Right lung (tissue), 2 donors: ENCODE measurements at regions not wholly inside any gene's neighbourhood (a gene's known extent, or its start where the extent isn't known, plus 50 kb on each side); places are given as distances from the start of the nearest gene placed in this dataset.
A peak's percentile ranks its signal among the peaks of the same experiment; 100 is the strongest.

Source experiments
- DNase-seq, 2 donors: peaks; one replicate each; pipeline ENCODE4 v3.0.0-alpha.2; 2013

DNA sequence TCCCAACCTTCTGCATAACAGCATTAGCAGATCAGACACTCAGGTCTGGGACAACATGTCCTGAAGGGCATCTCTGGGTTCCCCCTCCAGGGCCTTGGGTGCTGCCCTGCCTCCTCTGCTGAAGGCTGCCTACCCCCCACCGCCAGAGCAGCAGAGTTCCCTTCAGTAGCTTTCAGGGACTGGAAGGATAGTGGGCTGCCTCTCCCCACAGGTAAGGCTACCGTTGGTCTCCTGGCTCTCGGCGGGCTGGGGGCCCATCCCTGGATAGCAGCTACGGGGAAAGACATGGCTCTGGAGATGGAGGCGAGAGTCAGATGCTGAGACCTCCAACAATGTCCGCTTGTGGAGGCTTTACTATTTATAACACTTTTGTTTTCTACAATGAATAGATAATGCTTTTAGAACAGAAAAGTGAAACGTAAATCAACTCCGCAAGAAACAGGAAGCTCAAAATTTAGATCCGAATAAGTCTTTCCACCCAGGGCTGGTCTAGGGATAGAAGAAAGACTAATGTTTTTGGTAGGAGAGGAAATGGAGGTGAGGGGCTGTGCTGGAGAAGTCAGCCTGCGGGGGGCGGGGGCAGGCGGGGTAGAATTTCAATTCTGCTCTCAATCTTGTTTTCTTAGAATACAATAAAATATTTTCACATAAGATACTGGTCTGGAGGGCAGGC, 58.4 kb downstream of the ARL4C start:
- no peak for DNase-seq

GRCh38 chr2:234437642-234438304, 59.1 kb downstream of the ARL4C start:
- DNase-seq: no peak

DNA sequence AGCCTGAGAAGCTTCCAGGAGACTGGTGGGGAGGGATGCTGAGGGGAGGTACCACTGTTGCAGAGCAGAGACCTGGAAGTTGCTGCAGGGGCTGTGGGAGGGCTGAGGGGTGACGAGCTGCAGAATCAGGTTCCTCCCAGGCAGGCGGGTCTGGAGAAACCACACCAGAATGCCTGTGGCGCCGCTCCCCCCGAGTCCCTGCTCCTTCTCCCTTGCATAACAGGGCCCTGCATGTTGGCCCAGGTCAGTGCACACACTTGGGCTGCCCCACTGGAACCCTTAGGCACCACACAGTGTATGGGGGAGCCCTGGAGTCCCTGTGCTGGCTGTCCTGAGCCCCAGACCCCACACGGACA, 60.4 kb downstream of the ARL4C start:
- no peak for DNase-seq

GRCh38 chr2:234435836-234436481, 60.9 kb downstream of the ARL4C start:
- no peak for DNase-seq

DNA sequence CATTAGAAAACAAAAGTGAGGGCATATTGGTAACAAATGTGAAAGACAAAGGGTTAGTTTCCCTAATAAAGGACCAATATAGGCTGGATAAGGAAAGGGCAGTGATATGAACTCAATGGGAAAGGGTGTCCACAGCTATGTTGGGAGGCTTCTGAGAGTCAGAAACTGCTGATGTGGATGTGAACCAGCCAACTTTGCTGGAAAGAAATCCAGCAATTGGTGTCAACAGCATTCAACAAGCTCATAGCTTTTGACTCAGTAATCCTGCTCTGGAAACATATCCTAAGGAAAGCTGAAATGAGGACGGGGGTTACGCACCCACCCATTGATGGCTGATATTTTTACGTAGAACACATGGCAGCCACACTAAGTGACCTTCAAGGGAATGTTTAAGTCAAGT, 63.7 kb downstream of the ARL4C start:
- DNase-seq: no peak

- DNase-seq: no peak
Measured at GRCh38 chr2:234430871-234431270, 66.0 kb downstream of the ARL4C start.

DNA sequence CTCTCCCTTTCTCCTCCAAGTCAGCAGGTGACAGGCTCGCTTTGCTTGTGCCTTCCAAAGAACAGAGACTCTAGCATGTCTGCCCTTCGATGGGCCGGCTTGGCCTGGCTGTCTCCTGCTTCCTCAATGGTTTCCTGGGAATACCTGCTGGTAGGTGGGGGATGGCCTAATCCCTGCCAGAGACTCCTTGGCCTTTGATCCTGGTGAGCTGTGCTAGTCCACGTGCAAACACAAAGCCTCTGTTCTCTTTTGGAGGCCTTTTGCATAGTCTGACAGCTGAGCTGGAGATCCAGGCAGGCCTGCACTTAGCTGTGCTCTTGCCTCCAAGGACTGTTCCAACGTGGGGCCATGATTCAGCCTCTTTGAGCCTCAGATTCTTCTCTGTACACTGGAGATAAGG, 67.6 kb downstream of the ARL4C start:
- no peak for DNase-seq

GRCh38 chr2:234427081-234428061, 69.5 kb downstream of the ARL4C start:
- peak in 1 of 2 donors; percentile 46 for DNase-seq

DNA sequence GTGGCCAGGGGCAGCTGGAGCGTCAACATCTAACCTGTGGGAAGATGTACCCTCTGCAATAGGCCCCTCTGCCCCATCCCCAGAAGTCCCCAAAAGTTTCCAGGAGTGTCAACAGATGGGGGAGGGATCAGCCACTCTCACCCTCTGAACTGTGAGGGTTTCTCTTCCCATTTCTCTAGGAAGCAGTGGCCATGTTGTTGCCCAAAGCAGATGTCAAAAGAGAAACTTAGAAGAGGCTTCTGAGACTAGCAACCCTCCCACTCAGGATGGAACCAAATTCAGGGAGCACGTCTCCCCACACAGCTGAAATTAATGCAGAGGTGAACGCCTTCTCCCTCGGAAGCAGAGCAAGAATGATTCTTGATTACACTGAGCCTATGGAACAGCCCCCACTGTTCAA, 70.3 kb downstream of the ARL4C start:
- no peak for DNase-seq

DNA sequence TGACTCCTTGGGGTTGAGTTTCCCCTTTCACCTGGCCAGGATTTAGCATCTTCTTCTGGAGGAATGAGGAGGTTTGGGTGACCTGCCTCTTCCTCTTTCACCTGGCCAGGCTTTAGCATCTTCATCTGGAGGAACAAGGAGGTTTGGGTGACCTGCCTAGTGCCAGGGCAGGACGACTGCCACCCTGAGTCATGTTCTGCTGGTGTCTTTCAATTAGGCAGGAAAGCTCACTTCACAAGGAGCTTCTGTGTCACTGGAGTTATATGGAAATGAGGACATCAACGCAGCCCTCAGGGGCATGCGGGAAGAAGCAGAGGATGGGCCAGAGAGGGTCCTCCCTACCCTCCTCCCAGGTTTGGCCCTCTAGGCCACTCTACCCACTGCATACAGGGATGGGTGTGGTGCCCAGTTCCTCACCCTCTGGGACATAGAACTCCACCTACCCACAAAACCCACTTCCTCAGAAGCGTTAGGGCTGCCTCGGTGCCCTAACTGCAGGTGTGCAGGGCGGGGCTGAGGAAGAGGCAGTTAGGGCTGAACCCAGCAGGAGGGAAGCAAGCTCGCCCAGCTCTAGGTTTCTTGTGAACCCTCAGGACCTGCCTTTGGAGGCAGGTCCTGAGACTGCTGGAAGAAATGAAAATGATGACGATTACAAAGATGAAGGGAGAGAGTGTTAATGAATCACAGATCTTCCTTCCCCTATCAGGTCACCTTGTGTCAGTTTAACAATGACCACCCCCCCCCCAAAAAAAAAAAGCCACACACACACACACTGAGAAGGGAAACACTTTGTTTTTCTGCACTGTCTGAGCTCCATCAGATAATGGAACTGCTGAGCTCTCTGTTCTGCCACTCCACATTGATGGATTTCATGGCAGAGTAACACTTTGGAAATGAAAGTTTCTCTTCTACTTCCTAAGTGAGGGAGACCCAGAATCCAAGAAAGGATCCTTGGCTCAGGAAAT, 71.0 kb downstream of the ARL4C start:
- no peak for DNase-seq

- no peak for DNase-seq
Measured at GRCh38 chr2:234423884-234424283, 73.0 kb downstream of the ARL4C start.

- no peak for DNase-seq
Measured at GRCh38 chr2:234422981-234423431, 73.9 kb downstream of the ARL4C start.

- no peak for DNase-seq
Measured at GRCh38 chr2:234422273-234422732, 74.6 kb downstream of the ARL4C start.

- no peak for DNase-seq
Measured at GRCh38 chr2:234420408-234420807, 76.5 kb downstream of the ARL4C start.

DNA sequence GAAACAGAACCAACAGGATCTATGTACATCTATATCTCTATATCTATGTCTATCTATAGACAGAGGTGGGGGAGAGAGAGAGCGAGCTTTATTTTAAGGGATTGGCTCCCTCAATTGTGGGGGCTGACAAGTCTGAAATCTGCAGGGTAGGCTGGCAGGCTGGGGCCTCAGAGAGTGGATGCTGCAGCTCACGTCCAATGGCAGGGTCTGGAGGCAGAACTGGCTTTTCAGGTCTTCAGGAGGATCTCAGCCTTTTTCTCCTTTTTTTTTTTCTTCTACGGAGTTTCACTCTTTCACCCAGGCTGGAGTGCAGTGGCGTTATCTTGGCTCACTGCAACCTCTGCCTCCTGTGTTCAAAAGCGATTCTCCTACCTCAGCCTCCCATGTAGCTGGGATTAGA, 77.2 kb downstream of the ARL4C start:
- no peak for DNase-seq

DNA sequence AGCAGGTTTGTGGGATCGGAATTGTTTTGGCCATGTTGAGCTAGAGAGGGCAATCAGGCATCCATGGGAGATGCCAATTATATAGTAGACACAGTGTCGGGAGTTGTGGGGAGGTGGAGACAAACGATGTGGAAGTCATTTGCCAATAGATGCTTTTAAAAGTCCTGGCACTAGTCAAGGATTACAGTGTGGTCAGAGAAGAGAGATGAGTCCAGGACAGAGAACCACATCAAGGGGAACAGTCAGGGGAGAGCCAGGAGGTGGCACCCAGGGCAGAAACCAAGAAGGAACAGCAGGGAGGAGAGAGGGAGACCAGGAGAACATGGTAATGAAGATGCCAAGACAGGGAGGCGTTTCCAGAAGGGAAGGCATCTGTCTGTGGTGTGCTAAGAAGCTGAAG, 81.2 kb downstream of the ARL4C start:
- DNase-seq: no peak

GRCh38 chr2:234414596-234414995, 82.3 kb downstream of the ARL4C start:
- DNase-seq: no peak

- DNase-seq: no peak
Measured at GRCh38 chr2:234412726-234413125, 84.2 kb downstream of the ARL4C start.

DNA sequence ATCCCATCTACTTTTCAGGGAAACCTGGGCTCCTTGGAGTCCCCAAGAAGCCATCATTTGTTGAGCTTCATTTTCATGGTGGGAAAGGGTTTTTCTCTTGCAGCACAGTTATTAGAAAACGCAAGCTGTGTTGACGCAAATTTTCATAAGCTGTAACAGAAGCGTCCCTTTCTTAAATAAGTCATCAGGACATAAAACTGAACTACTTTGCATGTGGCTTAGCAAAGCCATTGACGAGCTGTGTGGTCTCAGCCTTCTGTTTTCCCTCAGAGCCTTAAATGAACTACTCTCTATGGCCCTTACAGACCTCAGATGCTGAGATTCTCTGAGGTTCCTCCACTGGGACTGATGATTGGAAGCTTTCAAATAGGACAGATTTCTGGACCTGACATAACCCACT, 85.1 kb downstream of the ARL4C start:
- DNase-seq: no peak

DNA sequence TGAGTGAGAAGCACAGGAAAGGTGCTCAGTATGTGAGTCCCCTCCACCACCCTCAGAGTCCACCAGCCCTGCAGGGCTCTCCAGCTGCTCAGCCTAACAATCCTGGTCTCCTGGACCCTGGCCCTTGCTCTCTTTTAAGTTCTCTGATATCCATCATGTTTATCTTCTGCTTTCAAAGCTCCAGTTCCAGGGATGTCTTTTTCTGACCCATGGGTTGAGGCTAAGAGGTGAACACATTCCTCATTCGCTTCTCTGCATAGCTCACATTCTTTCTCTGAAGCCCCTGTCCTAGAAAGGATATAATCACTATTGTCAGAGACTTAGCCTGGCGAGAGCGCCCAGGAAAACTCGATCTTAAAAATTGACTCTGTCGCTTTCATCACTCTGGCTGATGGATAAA, 86.4 kb downstream of the ARL4C start:
- no peak for DNase-seq

- DNase-seq: no peak
Measured at GRCh38 chr2:234409590-234409989, 87.3 kb downstream of the ARL4C start.
